ENCODE measurements at regions not wholly inside any gene's neighbourhood (a gene's known extent, or its start where the extent isn't known, plus 50 kb on each side); places are given as distances from the start of the nearest gene placed in this dataset.

DNA sequence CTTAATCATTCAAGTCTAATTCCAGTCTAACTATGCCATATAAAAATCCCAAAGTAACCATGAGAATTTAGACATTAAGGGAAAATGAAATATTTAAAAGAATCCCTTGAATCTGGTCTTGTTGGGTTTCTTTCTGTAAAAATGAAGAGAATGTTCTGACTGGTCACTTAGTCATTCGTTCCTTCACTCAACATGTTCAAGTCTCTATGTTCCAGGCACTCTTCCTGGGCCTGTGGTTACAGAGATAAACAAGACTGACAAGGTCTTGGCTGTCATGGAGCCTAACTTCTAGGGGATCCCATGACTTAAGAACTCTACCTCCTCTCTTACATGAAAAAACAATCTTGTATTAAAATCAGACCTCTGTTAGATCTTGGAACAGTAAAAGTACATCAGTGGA, 638.6 kb upstream of the TBL1XR1 start:
- TF ChIP-seq, protein P1, sequence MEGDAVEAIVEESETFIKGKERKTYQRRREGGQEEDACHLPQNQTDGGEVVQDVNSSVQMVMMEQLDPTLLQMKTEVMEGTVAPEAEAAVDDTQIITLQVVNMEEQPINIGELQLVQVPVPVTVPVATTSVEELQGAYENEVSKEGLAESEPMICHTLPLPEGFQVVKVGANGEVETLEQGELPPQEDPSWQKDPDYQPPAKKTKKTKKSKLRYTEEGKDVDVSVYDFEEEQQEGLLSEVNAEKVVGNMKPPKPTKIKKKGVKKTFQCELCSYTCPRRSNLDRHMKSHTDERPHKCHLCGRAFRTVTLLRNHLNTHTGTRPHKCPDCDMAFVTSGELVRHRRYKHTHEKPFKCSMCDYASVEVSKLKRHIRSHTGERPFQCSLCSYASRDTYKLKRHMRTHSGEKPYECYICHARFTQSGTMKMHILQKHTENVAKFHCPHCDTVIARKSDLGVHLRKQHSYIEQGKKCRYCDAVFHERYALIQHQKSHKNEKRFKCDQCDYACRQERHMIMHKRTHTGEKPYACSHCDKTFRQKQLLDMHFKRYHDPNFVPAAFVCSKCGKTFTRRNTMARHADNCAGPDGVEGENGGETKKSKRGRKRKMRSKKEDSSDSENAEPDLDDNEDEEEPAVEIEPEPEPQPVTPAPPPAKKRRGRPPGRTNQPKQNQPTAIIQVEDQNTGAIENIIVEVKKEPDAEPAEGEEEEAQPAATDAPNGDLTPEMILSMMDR (IDR thresholded peaks at IDR 0.05; ENCODE audit: low read depth, low read length, missing control alignments) = no peak
- no peak for DNase-seq (ENCODE audit: extremely low read depth, low read depth)
- no peak overlapping the region for H3K4me3 ChIP-seq (replicated peaks; ENCODE audit: low read depth, low read length)

DNA sequence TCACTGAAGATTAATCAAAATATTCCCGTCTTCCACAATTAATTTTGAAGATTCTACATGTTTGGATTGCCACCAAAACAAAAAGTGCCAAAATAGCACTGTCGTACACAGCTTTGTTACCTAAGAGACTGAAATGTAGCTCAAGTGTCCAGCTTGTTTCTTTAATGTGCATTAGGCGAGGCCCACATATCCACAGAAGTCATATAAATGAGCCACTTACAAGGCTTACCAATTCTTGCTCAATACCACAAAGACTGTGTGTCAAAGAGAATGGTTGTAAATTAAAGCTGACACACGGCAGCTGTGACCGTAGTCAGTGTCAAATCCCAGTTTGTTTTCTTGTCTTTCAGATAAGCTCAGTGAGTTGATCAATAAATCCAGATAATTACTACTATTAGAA, 639.4 kb upstream of the TBL1XR1 start:
- no peak for DNase-seq (ENCODE audit: extremely low read depth, low read depth)

DNA sequence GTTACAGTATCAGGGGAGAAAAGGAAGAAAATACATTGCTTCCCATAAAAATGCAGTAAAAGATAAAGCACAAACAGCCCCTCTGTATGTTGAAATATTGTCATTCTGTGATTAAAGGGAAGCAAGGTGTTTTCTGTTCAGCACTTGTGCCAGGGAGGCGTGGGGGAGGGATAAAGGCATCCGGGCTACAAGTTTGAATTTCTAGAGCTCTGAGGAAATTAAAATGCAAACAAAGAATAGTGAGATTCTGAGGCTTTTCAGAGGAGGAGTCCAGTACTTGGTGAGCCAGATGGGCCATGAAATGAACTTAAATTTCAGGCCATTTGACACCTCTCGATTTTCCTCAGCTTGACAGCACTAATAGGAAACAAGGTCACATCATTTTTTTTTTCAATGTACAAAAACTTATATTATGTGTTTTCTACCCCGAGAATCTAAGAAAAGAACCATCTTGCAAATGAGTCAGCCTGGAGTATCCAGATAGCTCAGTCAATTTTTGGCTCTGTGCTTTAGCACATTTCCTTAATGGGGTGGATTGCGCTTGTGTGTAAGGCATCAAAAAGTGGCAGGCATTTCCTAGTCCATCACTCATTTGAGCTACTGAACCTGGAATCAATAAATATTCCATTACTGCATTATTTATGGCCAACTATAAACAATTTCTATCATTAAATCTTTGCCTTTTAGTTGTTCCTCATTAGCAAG, 640.8 kb upstream of the TBL1XR1 start:
- TF ChIP-seq, protein P1 (IDR thresholded peaks at IDR 0.05; ENCODE audit: low read depth, low read length, missing control alignments) = no peak
- no peak for DNase-seq (ENCODE audit: extremely low read depth, low read depth)
- H3K4me3 ChIP-seq (replicated peaks; ENCODE audit: low read depth, low read length) = no peak overlapping the region

More for the DNA sequence above, 639.4 kb upstream of the TBL1XR1 start:
- TF ChIP-seq, protein P1 (IDR thresholded peaks at IDR 0.05; ENCODE audit: low read depth, low read length, missing control alignments) = no peak
- no peak overlapping the region for H3K4me3 ChIP-seq (replicated peaks; ENCODE audit: low read depth, low read length)

DNA sequence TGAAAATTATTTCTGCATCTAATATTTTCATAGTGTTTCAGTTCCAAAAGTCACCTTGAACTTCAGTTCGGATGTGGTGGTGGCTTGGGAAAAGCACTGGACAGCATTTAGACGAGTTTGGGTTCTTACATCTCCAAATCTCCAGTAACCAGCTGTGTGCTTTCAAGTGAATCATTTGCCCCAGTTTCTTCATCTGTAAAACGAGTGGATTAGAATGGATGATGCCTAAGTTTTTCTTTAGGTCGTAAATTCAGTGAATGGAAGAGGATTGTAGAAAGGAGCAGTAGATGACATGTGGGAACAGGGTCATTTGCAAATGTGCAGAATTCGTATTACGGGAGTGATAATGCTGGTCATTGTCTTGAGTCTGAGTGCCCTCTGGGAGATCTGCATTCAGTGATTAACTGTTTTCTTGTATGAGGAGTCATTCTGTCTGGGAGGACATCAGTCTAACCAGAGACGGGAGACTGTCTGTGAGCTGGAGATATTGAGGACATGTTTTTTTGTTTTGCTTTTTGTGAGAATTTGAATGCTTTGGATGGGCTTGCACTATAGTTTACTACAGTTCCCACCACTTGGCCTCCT, 641.6 kb upstream of the TBL1XR1 start:
- H3K4me3 ChIP-seq (replicated peaks; ENCODE audit: low read depth, low read length) = no peak overlapping the region
- no peak for DNase-seq (ENCODE audit: extremely low read depth, low read depth)
- TF ChIP-seq, protein P1 (IDR thresholded peaks at IDR 0.05; ENCODE audit: low read depth, low read length, missing control alignments) = no peak

DNA sequence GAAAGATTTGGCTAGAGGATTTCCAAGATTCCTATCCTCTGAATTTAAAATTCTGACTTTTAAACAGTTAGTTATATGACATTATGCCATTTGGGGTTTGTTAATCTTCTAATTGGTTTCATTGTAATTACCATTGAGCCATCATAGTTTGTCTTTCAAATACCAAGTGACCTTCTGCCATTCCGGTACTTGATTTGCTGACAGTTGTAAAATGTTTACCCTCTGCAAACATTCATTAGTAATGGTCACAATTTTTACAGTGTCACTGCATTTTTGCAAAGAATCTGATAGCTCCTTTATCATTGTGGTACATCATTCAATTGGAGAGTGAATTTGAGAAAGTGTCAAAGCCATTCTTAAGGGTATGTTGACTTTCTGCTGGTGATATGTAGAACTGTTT, 645.0 kb upstream of the TBL1XR1 start:
- H3K4me3 ChIP-seq (replicated peaks; ENCODE audit: low read depth, low read length) = no peak overlapping the region
- TF ChIP-seq, protein P1 (IDR thresholded peaks at IDR 0.05; ENCODE audit: low read depth, low read length, missing control alignments) = no peak

DNA sequence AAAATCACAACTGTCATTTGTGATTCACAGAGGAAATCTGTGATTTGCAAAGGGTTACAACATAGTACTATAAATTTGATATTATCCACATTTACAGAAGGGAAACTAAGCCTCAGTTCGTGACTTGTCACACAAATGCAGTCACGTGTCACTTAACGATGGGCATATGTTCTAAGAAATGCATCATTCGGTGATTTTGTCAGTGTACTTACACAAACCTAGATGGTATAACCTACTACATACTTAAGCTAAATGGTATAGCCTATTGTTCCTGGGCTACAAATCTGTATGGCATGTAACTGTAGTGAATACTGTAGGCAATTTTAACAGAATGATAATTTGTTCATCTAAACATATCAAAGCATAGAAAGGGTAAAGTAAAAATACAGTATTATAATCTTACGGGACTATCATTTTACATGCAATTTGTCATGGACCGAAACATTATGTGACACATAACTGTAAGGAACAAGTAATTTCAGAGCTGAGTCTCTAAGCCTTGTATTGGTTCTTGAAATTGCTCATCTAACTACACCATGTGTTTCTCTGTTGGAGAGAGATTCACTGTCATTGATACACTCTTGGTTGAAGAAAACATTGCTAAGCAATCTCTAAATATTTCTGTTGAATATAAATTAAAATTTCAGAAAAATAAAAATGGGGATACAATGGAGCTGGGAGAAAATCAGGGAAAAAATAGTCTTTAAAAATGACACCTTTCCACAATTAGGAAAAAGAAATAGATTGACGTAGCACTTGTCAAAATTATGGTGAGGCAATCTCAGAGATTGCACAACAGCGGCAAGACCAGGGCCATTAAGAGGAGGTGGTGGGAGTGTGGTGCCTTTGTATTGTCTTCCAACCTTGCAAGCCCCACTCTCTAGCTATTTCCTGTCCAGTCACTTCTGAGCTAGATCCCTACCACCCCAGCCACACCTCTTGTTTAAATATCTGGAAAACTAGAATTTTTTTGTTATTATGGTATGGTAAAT, 645.8 kb upstream of the TBL1XR1 start:
- TF ChIP-seq, protein P1 (IDR thresholded peaks at IDR 0.05; ENCODE audit: low read depth, low read length, missing control alignments) = no peak
- DNase-seq (ENCODE audit: extremely low read depth, low read depth) = no peak
- no peak overlapping the region for H3K4me3 ChIP-seq (replicated peaks; ENCODE audit: low read depth, low read length)

More for the DNA sequence above, 645.0 kb upstream of the TBL1XR1 start:
- no peak for DNase-seq (ENCODE audit: extremely low read depth, low read depth)

Data from HFF-Myc (cell line).